NCI-H1092 treated with DMSO at 0.1 percent for 48 hours (cell line): ENCODE measurements at regions not wholly inside any gene's neighbourhood (a gene's known extent, or its start where the extent isn't known, plus 50 kb on each side); places are given as distances from the start of the nearest gene placed in this dataset.

Experiments used
- DNase-seq: peaks from one replicate; lab custom pipeline; 2025; lab: John Stamatoyannopoulos, UW

DNA sequence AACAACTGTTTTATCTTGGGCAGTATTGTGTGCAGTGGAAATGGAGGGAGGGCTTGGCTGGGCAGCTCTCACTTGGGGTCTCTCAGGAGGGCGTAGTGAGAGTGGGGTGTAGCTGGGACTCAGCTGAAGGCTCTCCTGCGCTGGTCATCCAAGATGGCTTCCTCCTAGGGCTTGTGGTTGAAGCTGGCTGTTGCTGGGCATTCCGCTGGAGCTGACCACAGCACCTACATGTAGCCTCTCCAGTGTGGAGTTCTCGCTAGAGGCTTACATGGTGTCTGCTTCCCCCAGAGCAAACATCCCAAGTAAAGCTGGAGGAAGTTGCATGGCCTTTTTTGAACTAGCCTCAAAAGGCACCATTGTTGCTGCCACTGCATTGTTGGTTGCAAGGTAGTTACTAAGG lies 344.1 kb upstream of the MARCKS start:
- no peak for DNase-seq

GRCh38 chr6:113522376-113522775 lies 334.8 kb upstream of the MARCKS start:
- no peak for DNase-seq

DNA sequence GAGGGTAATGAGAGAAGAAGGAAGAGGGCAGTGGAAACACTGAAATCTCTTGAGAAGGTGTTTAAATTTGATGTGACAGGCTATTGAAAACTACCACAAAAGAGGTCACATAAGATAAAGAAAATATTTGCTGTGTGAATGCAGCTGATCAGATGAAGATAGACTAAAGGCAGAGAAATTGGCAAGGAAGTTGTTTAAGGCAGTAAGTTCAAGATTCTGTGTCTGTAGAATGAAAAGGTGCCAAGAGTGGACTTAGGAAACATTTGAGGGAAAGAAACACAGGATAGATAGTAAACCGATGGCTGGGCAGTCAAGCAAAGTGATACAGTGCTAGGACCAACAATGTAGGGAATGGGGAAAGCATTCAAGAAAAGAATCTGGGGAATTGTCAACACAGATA lies 332.3 kb upstream of the MARCKS start:
- no peak for DNase-seq

- DNase-seq, result no peak
Measured at GRCh38 chr6:113526553-113526952, 330.6 kb upstream of the MARCKS start.

DNA sequence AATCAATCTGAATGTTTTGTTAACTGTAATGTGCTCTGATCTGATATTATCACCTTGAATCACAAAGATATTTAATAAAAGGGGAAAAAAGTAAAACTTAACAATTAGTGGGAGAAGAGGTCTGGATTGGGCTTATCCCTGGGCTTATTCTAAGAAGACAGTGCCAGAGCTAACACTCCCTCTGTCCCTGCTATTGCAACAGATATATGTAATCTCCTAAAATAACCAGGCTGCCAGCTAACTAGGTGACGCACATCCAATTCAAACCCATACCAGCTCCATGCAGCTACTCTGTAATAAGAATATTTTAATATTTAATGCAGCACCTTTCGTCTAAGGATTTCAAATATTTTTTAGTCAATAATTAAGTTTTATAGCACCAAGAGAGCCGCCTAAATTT lies 330.1 kb upstream of the MARCKS start:
- DNase-seq, result no peak

GRCh38 chr6:113528111-113528510 lies 329.0 kb upstream of the MARCKS start:
- no peak for DNase-seq

DNA sequence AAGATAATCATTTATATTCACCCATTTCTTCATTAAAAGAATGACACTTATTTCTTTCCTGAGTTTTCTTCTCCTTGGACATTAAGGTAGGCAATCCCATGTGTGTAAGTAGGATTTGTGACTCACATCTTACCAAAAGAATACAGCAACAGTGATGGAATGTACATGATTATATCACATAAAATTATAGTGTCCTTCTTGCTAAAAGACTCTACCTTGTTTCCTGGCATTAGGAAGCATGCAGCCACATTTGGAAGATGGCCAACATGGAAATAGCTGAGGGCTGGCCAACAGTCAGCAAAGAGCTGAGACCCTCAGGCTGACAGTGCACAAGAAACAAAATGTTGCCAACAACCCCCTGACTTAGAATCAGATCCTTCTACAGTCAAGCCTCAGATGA lies 327.9 kb upstream of the MARCKS start:
- DNase-seq, result no peak

GRCh38 chr6:113529879-113530278 lies 327.3 kb upstream of the MARCKS start:
- DNase-seq, result no peak

- no peak for DNase-seq
Measured at GRCh38 chr6:113530769-113531168, 326.4 kb upstream of the MARCKS start.

GRCh38 chr6:113539202-113539601 lies 317.9 kb upstream of the MARCKS start:
- no peak for DNase-seq

DNA sequence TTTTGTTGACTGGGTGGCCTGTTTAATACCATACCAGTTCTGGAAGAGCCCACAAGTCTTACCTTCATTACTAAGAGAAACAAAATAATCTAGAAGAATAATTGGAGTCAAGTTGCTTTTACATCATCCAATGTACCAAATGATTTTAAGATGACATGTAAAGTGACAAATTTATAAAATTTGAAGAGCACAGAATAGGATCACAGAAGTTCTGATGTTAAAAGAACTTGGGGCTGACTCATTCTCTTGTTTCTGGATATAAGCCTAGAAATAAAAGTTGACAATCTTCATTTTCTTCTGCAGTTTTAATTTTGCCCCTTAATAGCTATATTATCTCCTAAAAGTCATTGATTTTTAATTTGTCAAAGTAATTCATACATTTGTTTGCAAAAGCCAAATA lies 317.5 kb upstream of the MARCKS start:
- DNase-seq, result no peak

DNA sequence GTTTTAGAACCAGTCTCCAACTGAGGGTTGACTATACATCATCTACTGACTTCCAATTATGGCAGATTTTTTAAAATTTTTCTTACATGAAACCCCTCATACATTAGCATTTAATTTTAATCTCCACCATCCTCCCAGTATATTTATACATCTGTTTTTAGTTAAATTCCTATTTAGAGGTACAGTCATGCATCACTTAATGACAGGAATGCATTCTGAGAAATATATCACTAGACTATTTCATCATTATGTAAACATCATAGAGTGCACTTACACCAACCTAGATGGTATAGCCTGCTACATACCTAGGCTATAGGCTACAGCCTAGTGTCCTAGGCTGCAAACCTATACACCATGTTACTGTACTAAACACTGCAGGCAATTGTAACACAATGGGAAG lies 316.7 kb upstream of the MARCKS start:
- no peak for DNase-seq

GRCh38 chr6:113551168-113551567 lies 306.0 kb upstream of the MARCKS start:
- no peak for DNase-seq

DNA sequence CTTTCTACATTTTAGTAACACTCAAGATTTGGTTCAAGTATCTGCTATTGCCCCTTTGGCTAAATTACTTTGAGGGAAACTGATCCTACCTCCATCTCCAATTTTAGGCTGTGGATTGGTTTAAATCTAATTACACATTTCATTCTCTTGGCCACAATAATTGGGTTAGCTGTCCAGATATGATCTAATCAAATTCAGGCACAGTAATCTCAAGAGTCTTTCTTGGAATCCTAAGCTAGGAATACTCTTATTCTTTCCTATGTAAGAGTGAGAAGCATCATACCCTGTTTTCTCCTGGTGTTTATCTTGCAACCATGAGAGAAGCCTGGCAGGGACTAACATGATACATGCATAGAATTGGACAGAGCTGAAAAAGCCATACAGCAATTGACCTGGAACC lies 300.4 kb upstream of the MARCKS start:
- DNase-seq, result no peak

DNA sequence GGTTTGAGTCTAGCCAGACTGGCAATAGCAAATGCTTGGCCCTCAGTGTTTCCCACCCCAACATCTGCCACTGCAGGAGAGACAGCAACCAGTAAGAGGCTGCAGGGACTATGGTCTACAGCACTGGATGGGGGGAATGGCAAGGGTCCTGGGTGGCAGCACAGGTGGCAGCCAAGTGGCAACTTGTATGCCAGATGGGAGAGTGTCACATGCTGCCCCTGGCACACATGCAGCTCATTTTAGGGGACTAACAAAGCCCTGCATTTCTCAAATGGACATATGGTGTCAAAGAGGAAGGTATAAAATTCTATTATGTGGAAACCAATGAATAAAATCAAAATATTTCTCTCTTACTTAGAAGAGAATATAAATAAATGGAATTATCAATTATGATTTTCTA lies 298.7 kb upstream of the MARCKS start:
- no peak for DNase-seq

GRCh38 chr6:113558966-113559365 lies 298.2 kb upstream of the MARCKS start:
- no peak for DNase-seq

GRCh38 chr6:113560376-113560775 lies 296.8 kb upstream of the MARCKS start:
- DNase-seq, result no peak

GRCh38 chr6:113560908-113561307 lies 296.2 kb upstream of the MARCKS start:
- no peak for DNase-seq

DNA sequence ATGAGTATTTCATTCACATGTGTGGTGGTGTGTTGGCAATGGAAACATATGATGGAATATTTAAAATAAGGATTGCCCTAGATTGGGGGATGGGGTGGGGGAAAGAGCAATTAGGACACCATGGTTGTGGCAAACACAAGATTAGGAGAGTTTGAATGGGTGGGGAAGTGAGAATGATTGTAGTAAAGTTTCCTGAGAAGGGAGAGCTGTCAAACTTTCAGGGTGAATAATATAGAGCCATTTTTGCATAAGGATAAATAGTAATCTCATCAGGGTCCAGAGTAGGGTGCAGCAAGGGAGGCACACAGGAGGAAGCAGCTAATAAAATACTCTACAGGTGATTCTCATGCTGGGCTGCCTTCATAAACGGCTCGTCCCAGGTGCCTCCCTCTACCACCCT lies 294.9 kb upstream of the MARCKS start:
- no peak for DNase-seq

DNA sequence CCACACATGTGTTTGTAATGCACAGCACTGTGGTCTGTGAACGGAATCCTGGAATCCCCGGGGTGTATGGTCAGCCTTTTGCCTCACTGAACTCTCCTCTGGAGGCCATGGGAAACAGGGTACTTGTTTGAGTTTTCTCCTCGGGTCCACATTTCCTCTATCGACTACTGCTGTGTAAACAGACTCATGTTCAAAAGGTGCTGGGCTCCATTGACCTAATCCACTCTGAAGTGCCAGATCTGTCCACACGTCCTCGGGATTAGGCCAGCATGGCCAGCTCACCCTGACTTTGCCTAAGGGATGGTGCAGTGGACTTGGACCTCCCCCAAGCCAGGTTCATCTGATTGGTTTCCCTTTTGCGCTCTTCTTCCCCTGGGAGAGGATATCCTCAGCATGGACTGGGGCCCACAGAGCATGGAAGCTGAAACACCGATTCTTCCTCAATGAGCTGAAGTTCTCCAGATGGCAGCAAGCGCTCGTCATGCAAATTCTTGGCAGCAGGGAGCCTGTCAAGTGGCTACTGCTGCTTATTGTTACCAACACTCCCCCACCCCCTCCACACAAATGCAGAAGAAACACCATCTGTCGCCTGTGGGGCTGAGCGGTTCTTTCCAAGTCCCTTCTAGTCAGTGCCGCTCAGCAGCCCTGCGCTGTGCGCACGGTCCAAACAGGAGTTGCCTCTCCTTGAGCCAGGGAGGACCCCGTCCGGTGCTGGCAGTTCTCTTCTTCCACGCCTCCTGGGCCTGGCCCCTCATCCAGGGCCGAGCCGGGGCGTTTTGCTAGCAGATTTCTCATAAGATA lies 292.6 kb upstream of the MARCKS start:
- DNase-seq, result peak; percentile 91

DNA sequence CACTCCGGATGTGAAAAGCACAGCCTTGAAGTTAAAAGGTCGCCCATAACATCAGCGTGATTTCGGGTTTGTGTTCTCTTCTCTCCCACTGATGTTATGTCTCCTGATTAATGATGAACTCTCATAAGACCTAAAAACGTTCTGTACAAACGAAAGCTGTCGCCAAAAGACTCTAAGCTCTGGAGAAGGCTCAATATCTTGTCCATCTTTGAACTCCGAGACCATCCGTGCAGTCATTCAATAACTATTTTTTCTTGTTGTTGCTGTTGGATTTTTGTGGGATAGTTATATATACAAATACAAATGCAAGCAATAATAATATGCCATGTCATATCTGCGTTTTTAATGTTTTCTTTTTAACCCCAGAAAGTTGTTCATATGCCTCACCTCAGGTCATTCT lies 291.8 kb upstream of the MARCKS start:
- no peak for DNase-seq

DNA sequence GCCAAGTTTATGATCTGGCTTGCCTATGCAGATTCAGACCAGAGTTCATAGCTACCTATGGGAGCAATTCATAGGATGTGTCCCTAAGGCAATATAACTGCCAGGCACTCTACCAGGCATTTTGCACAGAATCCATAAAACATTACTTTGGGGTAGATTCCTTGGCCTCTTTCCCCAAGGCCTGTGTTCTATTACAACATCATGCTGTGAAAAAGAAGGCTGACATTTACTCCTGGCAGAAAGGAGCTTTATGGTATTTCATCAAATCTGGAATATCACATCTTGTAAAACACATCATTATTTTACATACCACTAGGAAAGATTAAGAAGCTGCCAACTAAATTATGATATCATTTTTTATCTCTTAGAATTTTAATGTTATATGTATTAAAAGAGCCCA lies 287.0 kb upstream of the MARCKS start:
- no peak for DNase-seq

GRCh38 chr6:113570641-113571040 lies 286.5 kb upstream of the MARCKS start:
- no peak for DNase-seq

- no peak for DNase-seq
Measured at GRCh38 chr6:113574147-113574546, 283.0 kb upstream of the MARCKS start.
